ENCODE measurements at regions not wholly inside any gene's neighbourhood (a gene's known extent, or its start where the extent isn't known, plus 50 kb on each side); places are given as distances from the start of the nearest gene placed in this dataset.
"Not testable (repeated sequence)": the region's sequence is repeated elsewhere in the genome, so short reads cannot be mapped to it uniquely, and the experiment has no call there.

- Histone ChIP-seq H3K79me2 (ENCODE audit: control insufficient read depth, insufficient read depth, low read length) (no peaks in the 10 kb centered on the region), H3K4me3 (replicated peaks in 1 of 3; ENCODE audit: insufficient read depth in 1 of 3, low read depth in 1 of 3, low read length in 3 of 3) (no peak overlapping the region), H3K9ac (replicated peaks; ENCODE audit: extremely low read depth, insufficient read depth, low read length) (no peak overlapping the region), H3K4me1 (ENCODE audit: control insufficient read depth, extremely low read depth, insufficient read depth, low read length) (no peaks in the 10 kb centered on the region), H3K9me1 (replicated peaks; ENCODE audit: control insufficient read depth, extremely low read depth, insufficient read depth, low read length) (no peaks in the 10 kb centered on the region), H4K20me1 (replicated peaks; ENCODE audit: control insufficient read depth, extremely low read depth, insufficient read depth, low read length) (no peaks in the 10 kb centered on the region), H2AFZ (ENCODE audit: low read depth, low read length) (no peak overlapping the region), H3K27me3 (ENCODE audit: control insufficient read depth in 2 of 2, insufficient read depth in 2 of 2, low read length in 2 of 2) (no peaks in the 10 kb centered on the region), H3K9me3 (replicated peaks; ENCODE audit: control insufficient read depth, insufficient read depth, low read length) (no peaks in the 10 kb centered on the region), H3K4me2 (ENCODE audit: insufficient read depth, low read length) (no peak overlapping the region), H3K27ac (ENCODE audit: insufficient read depth, low read depth, low read length) (no peak overlapping the region), H3K36me3 (ENCODE audit: control insufficient read depth in 2 of 2, extremely low read depth in 1 of 2, insufficient read depth in 2 of 2, low read length in 2 of 2) (no peaks in the 10 kb centered on the region)
- DNase-seq (ENCODE audit: low read depth, low spot score) (no peak), FAIRE-seq (no peak)
- TF ChIP-seq GATA2 (IDR thresholded peaks at IDR 0.05; ENCODE audit: insufficient read depth, insufficient read length, low read depth, low read length) (no peak), POLR2AphosphoS5 (IDR thresholded peaks at IDR 0.05; ENCODE audit: insufficient read depth, low read depth, low read length) (no peak), JUN (IDR thresholded peaks at IDR 0.05; ENCODE audit: borderline replicate concordance, insufficient read depth, insufficient read length, low read depth) (no peak), FOS (IDR thresholded peaks at IDR 0.05; ENCODE audit: borderline replicate concordance, insufficient read depth, low read length) (no peak), POLR2A (IDR thresholded peaks at IDR 0.05; ENCODE audit: low read depth, low read length) (no peak), CTCF (IDR thresholded peaks at IDR 0.05; ENCODE audit: extremely low read depth in 1 of 2, insufficient read depth in 1 of 2, low read depth in 1 of 2, low read length in 2 of 2) (no peak), EZH2 (IDR thresholded peaks at IDR 0.05; ENCODE audit: borderline replicate concordance, low read depth, low read length, severe bottlenecking) (no peak)
- BruUV-seq (replicated peaks) = no TSS peak
- ChIA-PET CTCF (no interaction called here), POLR2A (no interaction called here)
- intact Hi-C loops (cut with micrococcal nuclease) = no loop called here
- dilution Hi-C loops (cut with MboI; ENCODE audit: extremely low pct_ligation_motif_present, low sequenced_read_pairs) = no loop called here
Measured at GRCh38 chr6:96433950-96434349, 87.7 kb upstream of the UFL1 start.

GRCh38 chr6:96436398-96436797, 85.2 kb upstream of the UFL1 start:
- no peaks in the 10 kb centered on the region for H3K79me2 ChIP-seq (ENCODE audit: control insufficient read depth, insufficient read depth, low read length)
- no peak overlapping the region for H3K4me3 ChIP-seq (replicated peaks in 1 of 3; ENCODE audit: insufficient read depth in 1 of 3, low read depth in 1 of 3, low read length in 3 of 3)
- BruUV-seq (replicated peaks) = no TSS peak
- H3K9me3 ChIP-seq (replicated peaks; ENCODE audit: control insufficient read depth, insufficient read depth, low read length) = no peaks in the 10 kb centered on the region
- POLR2A ChIA-PET = no interaction called here
- H3K9me1 ChIP-seq (replicated peaks; ENCODE audit: control insufficient read depth, extremely low read depth, insufficient read depth, low read length) = no peaks in the 10 kb centered on the region
- H3K4me1 ChIP-seq (ENCODE audit: control insufficient read depth, extremely low read depth, insufficient read depth, low read length) = no peaks in the 10 kb centered on the region
- intact Hi-C loops (cut with micrococcal nuclease) = no loop called here
- FAIRE-seq = no peak
- DNase-seq (ENCODE audit: low read depth, low spot score) = no peak
- H3K27ac ChIP-seq (ENCODE audit: insufficient read depth, low read depth, low read length) = no peak overlapping the region
- H3K4me2 ChIP-seq (ENCODE audit: insufficient read depth, low read length) = no peak overlapping the region
- CTCF ChIA-PET = no interaction called here
- no peak overlapping the region for H2AFZ ChIP-seq (ENCODE audit: low read depth, low read length)
- H4K20me1 ChIP-seq (replicated peaks; ENCODE audit: control insufficient read depth, extremely low read depth, insufficient read depth, low read length) = no peaks in the 10 kb centered on the region
- TF ChIP-seq POLR2AphosphoS5 (IDR thresholded peaks at IDR 0.05; ENCODE audit: insufficient read depth, low read depth, low read length) (no peak), FOS (IDR thresholded peaks at IDR 0.05; ENCODE audit: borderline replicate concordance, insufficient read depth, low read length) (no peak), GATA2 (IDR thresholded peaks at IDR 0.05; ENCODE audit: insufficient read depth, insufficient read length, low read depth, low read length) (no peak), MAX (IDR thresholded peaks at IDR 0.05; ENCODE audit: insufficient read depth, insufficient read length) (no peak), EZH2 (IDR thresholded peaks at IDR 0.05; ENCODE audit: borderline replicate concordance, low read depth, low read length, severe bottlenecking) (no peak)
- no peaks in the 10 kb centered on the region for H3K36me3 ChIP-seq (ENCODE audit: control insufficient read depth in 2 of 2, extremely low read depth in 1 of 2, insufficient read depth in 2 of 2, low read length in 2 of 2)
- dilution Hi-C loops (cut with MboI; ENCODE audit: extremely low pct_ligation_motif_present, low sequenced_read_pairs) = no loop called here
- no peak overlapping the region for H3K9ac ChIP-seq (replicated peaks; ENCODE audit: extremely low read depth, insufficient read depth, low read length)
- H3K27me3 ChIP-seq (ENCODE audit: control insufficient read depth in 2 of 2, insufficient read depth in 2 of 2, low read length in 2 of 2) = no peaks in the 10 kb centered on the region

- H3K4me1 ChIP-seq (ENCODE audit: control insufficient read depth, extremely low read depth, insufficient read depth, low read length); BruUV-seq (replicated peaks); intact Hi-C loops (cut with micrococcal nuclease); dilution Hi-C loops (cut with MboI; ENCODE audit: extremely low pct_ligation_motif_present, low sequenced_read_pairs); DNase-seq (ENCODE audit: low read depth, low spot score); H3K9me1 ChIP-seq (replicated peaks; ENCODE audit: control insufficient read depth, extremely low read depth, insufficient read depth, low read length); H3K27me3 ChIP-seq (ENCODE audit: control insufficient read depth in 2 of 2, insufficient read depth in 2 of 2, low read length in 2 of 2); POLR2A ChIA-PET; H3K4me2 ChIP-seq (ENCODE audit: insufficient read depth, low read length); H3K4me3 ChIP-seq (replicated peaks in 1 of 3; ENCODE audit: insufficient read depth in 1 of 3, low read depth in 1 of 3, low read length in 3 of 3); CTCF ChIA-PET; H3K9me3 ChIP-seq (replicated peaks; ENCODE audit: control insufficient read depth, insufficient read depth, low read length); FAIRE-seq; H3K9ac ChIP-seq (replicated peaks; ENCODE audit: extremely low read depth, insufficient read depth, low read length); H3K27ac ChIP-seq (ENCODE audit: insufficient read depth, low read depth, low read length); H3K79me2 ChIP-seq (ENCODE audit: control insufficient read depth, insufficient read depth, low read length); H3K36me3 ChIP-seq (ENCODE audit: control insufficient read depth in 2 of 2, extremely low read depth in 1 of 2, insufficient read depth in 2 of 2, low read length in 2 of 2); H2AFZ ChIP-seq (ENCODE audit: low read depth, low read length); H4K20me1 ChIP-seq (replicated peaks; ENCODE audit: control insufficient read depth, extremely low read depth, insufficient read depth, low read length): not testable (repeated sequence)
Measured at GRCh38 chr6:96437228-96437627, 84.4 kb upstream of the UFL1 start.
